ENCODE measurements at regions not wholly inside any gene's neighbourhood (a gene's known extent, or its start where the extent isn't known, plus 50 kb on each side); places are given as distances from the start of the nearest gene placed in this dataset.

- TF ChIP-seq PBX3 (CRISPR knock-in tag; IDR thresholded peaks at IDR 0.05) (no peak), CTCF (tag by site-specific recombination; IDR thresholded peaks at IDR 0.05) (no peak), ZNF510 (tag by site-specific recombination; IDR thresholded peaks at IDR 0.05; ENCODE audit: insufficient replicate concordance) (no peak), HOXD13 (CRISPR knock-in tag; IDR thresholded peaks at IDR 0.05; ENCODE audit: borderline replicate concordance) (no peak), ZNF561 (tag by site-specific recombination; IDR thresholded peaks at IDR 0.05; ENCODE audit: borderline replicate concordance) (no peak), ZNF2 (tag by site-specific recombination; IDR thresholded peaks at IDR 0.05) (no peak), ZNF747 (tag by site-specific recombination; IDR thresholded peaks at IDR 0.05) (no peak), ZNF169 (tag by site-specific recombination; IDR thresholded peaks at IDR 0.05) (no peak), ZNF175 (tag by site-specific recombination; IDR thresholded peaks at IDR 0.05) (no peak), ATF2 (tag by site-specific recombination; IDR thresholded peaks at IDR 0.05; ENCODE audit: low read depth) (no peak), ZNF155 (tag by site-specific recombination; IDR thresholded peaks at IDR 0.05) (no peak), ZNF707 (tag by site-specific recombination; IDR thresholded peaks at IDR 0.05) (no peak), ELK4 (IDR thresholded peaks at IDR 0.05; ENCODE audit: borderline replicate concordance, low read depth, low read length) (no peak)
These were observed 274.3 kb upstream of the NR3C2 start for GRCh38 chr4:148716431-148717052.
